Activated CD4-positive, alpha-beta T cell treated with anti-CD3 and anti-CD28 coated beads, Interleukin-2, amount 50 U/mL, for 1 hour (primary cell): ENCODE measurements at regions not wholly inside any gene's neighbourhood (a gene's known extent, or its start where the extent isn't known, plus 50 kb on each side); places are given as distances from the start of the nearest gene placed in this dataset.
"Not testable (repeated sequence)": the region's sequence is repeated elsewhere in the genome, so short reads cannot be mapped to it uniquely, and the experiment has no call there.

Source experiments
- DNase-seq: peaks from one replicate; pipeline ENCODE4 v3.0.0-alpha.2; 2020

GRCh38 chr4:20196476-20196875 lies 55.2 kb upstream of the SLIT2 start:
- DNase-seq, result no peak

- DNase-seq, result no peak
Observed at GRCh38 chr4:20195071-20195885, 56.4 kb upstream of the SLIT2 start.

DNA sequence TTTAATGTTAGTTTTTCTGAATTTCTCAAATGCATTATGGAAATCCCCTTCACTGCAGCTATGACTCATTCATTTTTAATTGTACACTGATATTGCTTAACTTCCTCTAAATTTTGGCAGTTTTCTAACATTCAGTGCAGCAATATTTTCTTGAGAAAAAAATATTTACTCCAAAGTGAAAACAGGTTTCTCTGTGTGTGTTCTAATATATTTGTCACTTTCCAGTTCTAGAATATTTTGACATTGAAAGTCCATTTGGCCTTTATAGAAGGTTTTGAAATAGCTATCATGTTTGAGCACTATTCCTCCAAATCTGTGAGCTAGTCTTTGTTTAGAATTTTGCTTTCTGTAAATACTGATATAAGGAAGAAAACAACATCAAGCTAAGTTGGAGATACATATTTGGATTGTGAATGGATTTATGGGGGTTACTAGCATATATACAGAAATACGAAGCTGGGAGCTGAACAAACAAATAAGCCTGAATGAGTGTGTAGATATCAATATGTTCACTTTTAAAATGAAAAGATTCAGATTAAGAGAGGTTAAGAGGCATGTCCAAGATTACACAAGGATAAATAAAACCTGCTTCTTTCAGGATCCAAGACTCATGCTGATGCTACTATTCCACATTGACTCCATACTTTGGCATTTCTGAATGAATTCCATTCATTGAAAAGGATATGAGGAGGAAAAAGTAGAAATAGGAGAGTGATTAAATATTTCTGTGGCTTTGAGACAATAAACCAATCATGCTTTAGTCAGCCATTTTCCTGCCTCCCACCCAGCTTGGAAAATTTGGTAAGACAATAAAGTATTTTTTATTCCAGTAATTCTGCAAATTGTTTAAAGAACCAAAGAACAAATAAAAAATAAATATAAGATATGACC lies 57.3 kb upstream of the SLIT2 start:
- DNase-seq, result no peak

DNA sequence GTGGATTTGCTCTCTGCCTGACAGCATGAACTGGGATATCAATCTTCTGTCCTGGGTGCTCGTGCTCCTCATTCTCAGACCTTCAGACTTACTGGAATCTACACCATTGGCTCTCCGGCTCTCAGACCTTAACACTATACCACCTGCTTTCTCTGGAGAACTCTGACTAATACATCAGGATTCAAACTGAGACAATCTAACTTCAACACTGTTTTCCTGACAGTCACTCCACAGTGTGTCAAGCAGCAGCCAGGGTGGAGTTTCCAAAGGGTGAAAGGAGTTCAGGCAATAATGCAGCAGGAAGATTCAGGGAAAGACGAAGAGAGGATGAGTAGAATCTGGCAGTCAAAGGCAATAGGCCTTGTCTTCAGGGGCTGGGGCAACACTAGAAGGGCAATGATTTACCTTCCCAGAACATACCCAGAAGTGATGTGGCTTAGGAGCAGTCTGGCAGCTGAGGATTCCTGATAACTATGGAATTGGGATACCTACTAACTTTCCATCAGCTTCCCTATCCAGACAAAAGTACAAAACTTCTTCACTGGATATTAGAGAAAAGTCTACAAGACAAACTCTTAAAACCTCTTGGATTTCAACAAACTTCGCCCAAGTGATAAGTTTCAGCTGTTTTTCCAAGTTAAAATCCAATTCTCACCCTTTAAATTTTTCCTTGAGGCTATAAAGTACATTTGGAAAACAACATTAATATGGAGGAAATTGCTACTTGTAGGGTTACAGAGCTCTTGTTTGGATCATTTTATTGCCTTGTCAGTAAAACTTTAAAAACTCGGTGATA lies 58.4 kb upstream of the SLIT2 start:
- no peak for DNase-seq

DNA sequence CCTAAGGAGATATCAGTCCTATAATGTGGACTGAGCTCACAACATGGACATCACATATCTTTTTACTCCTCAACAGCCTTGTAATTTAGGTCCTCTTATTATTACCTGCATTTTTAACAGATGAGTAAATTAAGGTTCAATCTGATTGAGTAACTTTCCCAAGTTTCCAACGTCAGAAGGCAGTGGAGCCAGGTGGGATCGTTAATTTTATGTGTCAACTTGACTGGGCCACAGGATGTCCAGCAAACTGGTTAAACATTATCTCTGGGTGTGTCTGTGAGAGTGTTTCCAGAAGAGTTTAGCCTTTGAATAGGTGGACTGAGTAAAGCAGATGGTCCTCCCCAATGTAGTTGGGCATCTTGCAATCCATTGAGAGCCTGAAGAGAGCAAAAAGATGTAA lies 59.0 kb upstream of the SLIT2 start:
- no peak for DNase-seq

GRCh38 chr4:20185103-20185502 lies 66.6 kb upstream of the SLIT2 start:
- DNase-seq, result no peak

- not testable (repeated sequence) for DNase-seq
Observed at GRCh38 chr4:20183131-20183530, 68.6 kb upstream of the SLIT2 start.

DNA sequence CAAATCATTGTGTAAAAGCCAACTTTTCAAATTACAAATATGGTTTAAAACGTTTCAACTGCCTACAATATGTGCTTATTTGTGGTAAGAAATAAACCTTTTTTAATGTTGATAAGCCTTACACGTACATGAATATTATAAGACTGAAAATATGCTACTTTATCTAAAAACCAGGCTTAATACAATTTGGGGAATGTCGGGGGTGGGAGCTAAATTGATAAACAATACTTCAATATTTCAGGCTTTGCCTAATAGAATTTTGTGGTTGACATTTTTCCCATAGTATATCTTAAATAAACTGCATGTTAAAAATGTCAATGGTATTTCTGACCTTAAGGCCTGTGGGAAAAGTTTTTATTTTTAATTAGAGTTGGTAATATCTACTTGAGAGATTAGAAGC lies 69.8 kb upstream of the SLIT2 start:
- DNase-seq, result no peak

DNA sequence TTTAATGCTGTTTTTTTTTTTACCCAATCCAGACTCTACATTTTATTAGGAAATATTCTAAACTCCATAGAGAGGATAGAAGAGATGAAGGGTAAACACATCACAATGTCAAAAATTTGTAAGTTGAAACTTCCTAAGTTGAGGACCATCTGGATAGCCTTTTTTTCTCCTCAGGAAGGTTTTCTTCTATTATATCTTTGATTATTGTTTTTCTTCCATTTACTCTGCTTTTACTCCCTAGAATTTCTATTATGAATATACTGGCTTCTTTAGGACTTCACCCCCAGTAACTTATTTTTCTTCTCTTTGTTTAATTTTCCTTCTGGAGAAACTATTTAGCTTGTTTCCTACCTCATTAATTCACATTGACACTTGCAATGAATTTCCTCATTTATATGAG lies 71.2 kb upstream of the SLIT2 start:
- DNase-seq, result no peak

DNA sequence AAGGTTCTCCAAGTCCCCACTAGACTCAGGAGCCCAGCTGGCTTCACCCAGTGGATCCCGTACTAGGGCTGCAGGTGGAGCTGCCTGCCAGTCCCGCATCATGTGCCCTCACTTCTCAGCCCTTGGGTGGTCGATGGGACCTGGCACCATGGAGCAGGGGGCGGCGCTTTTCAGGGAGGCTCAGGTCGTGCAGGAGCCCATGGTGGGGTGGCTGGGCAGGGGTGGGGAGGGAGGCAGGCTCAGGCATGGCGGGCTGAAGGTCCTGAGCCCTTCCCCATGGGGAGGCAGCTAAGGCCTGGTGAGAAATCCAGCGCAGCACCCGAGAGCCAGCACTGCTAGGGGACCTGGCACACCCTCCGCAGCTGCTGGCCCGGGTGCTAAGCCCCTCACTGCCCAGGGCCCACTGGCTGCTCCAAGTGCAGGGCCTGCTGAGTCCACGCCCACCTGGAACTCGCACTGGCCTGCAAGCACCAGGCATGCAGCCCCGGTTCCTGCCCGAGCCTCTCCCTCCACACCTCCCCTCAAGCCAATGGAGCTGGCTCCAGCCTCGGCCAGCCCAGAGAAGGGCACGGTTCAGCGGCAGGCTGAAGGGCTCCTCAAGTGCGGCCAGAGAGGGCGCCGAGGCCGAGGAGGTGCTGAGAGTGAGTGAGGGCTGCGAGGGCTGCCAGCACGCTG lies 72.7 kb upstream of the SLIT2 start:
- DNase-seq, result no peak

GRCh38 chr4:20176881-20177280 lies 74.8 kb upstream of the SLIT2 start:
- no peak for DNase-seq

- no peak for DNase-seq
Observed at GRCh38 chr4:20172070-20172760, 79.5 kb upstream of the SLIT2 start.

DNA sequence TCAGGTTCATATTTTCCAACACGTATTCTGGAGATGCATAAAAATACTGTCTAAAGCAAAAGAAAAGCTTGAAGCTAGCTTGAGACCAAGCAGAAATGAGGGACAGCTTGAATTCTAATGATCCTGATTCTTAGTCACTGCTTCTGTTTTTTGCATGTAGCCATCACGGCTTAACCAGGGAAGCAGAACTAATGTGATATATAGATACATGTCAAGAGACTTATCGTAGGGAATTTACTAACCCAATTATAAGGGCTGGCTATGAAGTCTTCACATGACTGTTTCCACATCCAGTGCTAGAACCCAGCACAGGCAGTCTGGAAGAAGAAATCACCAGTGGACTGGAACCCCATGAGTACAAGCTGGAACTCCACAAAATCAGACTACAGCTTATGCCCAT lies 85.2 kb upstream of the SLIT2 start:
- no peak for DNase-seq

- DNase-seq, result no peak
Observed at GRCh38 chr4:20159516-20159915, 92.2 kb upstream of the SLIT2 start.

- no peak for DNase-seq
Observed at GRCh38 chr4:20158195-20158594, 93.5 kb upstream of the SLIT2 start.

GRCh38 chr4:20151436-20151835 lies 100.3 kb upstream of the SLIT2 start:
- no peak for DNase-seq

DNA sequence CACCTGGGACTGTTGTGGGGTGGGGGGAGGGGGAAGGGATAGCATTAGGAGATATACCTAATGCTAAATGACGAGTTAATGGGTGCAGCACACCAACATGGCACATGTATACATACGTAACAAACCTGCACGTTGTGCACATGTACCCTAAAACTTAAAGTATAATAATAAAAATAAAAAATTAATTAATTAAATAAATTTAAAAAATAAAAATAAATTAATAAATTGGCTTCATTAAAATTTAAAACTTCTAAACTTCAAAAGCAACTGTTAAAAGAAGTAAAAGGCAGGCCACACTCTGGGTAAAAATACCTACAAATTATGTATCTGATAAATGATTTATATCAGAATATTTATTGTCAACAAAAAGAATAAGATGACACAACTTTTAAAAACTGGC lies 102.6 kb upstream of the SLIT2 start:
- not testable (repeated sequence) for DNase-seq

DNA sequence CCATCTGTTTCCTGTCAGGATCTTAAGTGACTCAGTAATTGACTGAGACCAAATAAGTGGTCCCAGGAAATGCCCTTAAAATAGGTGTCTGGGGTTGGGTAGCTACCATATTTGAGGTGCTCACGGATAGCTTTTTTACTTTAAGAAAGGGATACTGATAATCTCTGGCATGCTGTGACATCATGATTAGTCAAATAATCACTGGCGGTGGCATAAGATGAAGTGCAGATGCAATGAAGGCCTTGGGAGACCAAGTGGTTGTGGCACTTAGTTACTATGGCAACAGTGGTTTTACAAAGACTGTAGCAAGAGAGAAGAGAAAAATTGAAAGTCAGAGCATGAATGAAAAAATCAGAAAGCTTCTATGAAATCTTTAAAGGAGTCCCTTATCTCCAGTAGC lies 114.5 kb upstream of the SLIT2 start:
- DNase-seq, result no peak

GRCh38 chr4:20127626-20128025 lies 124.1 kb upstream of the SLIT2 start:
- no peak for DNase-seq

- no peak for DNase-seq
Observed at GRCh38 chr4:20126906-20127305, 124.8 kb upstream of the SLIT2 start.

DNA sequence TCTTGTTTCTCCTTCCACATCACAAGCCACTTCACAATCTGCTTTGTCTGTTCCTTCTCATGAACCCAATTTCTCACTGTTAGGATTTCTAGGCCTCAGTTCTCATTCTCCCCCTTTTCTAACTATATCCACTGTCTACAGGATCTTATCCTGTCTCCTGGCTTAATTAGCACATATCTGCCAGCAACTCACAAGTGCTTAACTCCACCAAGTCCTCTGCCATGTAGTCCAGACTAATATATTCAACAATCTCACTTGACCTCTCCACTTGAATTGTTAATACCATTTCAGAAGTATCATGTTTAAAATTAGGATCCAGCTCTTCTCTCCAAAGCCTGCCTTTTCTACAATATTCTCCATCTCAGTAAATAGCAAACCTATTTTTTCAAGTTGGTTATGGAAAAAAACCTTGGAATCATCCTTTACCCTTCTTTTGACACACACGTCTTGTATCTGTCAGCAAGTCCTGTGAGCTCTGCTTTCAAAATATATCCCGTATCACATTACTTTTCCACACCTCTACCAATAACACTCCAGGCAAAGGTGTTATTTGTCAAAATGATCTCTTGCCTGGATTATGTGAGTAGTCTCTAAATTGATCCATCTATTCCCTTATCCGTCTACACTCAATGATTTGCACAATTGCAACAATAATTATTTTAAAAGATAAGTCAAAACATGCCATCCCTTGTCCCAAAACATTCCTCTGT lies 127.2 kb upstream of the SLIT2 start:
- DNase-seq, result no peak
